SK-N-SH (cell line): ENCODE measurements at regions not wholly inside any gene's neighbourhood (a gene's known extent, or its start where the extent isn't known, plus 50 kb on each side); places are given as distances from the start of the nearest gene placed in this dataset.

ENCODE experiments used
- CTCF ChIA-PET: fragments of 300-600, 350-600 bp; formaldehyde crosslinking; extraction: SDS; loops from one replicate; lab custom pipeline; 2021; lab: Yijun Ruan, JAX
- POLR2A ChIA-PET: fragments of 350-600 bp; sonication (Branson Sonifier 250); formaldehyde crosslinking; extraction: SDS; loops from one replicate; lab custom pipeline; 2020; ENCODE audit warnings: antibody characterized with exemption, inconsistent platforms; lab: Yijun Ruan, JAX
- DNase-seq: peaks from one replicate; pipeline ENCODE4 v3.0.0; 2012
- H2AFZ ChIP-seq: fragments of 200-600 bp; sonication (generic); 2 replicates; pipeline ENCODE4 v1.8.1; 2016; ENCODE audit warnings: antibody characterized with exemption, mild to moderate bottlenecking, low read depth
- H3F3A ChIP-seq: fragments of 200-600 bp; sonication (generic); replicated peaks from 2 replicates; pipeline ENCODE3; 2016; ENCODE audit warnings: antibody characterized with exemption, mild to moderate bottlenecking; ENCODE audit not compliant: insufficient read depth
- H3K27ac ChIP-seq, 2 experiments: fragments of 200-500 bp in 1 of 2; fragments of 200-600 bp in 1 of 2; sonication (Bioruptor generic) in 1 of 2; sonication (generic), shearing (Covaris generic) in 1 of 2; 2 replicates each; pipeline versions ENCODE4 v1.5.1 to v1.6.1; 2014 to 2016; ENCODE audit warnings: low read depth in 2 of 2, inconsistent platforms in 1 of 2, low read length in 1 of 2, mild to moderate bottlenecking in 1 of 2, mixed read lengths in 1 of 2
- H3K27me3 ChIP-seq: fragments of 200-600 bp; sonication (generic), shearing (Covaris generic); 2 replicates; pipeline ENCODE4 v1.6.1; 2016; ENCODE audit warnings: mixed run types; ENCODE audit not compliant: insufficient read depth
- H3K36me3 ChIP-seq, 2 experiments: fragments of 200-500 bp in 1 of 2; fragments of 200-600 bp in 1 of 2; sonication (Bioruptor generic) in 1 of 2; sonication (generic) in 1 of 2; replicated peaks in 1 of 2; 2 replicates each; pipeline versions ENCODE3 to v1.5.1; 2014 to 2016; ENCODE audit warnings: low read length in 1 of 2, mild to moderate bottlenecking in 1 of 2; ENCODE audit not compliant: insufficient read depth in 2 of 2, control insufficient read depth in 1 of 2
- H3K4me1 ChIP-seq, 2 experiments: fragments of 200-500 bp in 1 of 2; fragments of 200-600 bp in 1 of 2; sonication (Bioruptor generic) in 1 of 2; sonication (generic), shearing (Covaris generic) in 1 of 2; 2 replicates each; pipeline versions ENCODE4 v1.5.1 to v1.6.1; 2014 to 2016; ENCODE audit warnings: low read depth in 1 of 2, low read length in 1 of 2, mixed run types in 1 of 2; ENCODE audit not compliant: insufficient read depth in 2 of 2, control insufficient read depth in 1 of 2
- H3K4me2 ChIP-seq: fragments of 200-600 bp; sonication (generic), shearing (Covaris generic); 2 replicates; pipeline ENCODE4 v1.6.1; 2017; ENCODE audit warnings: mixed run types
- H3K4me3 ChIP-seq, 2 experiments: fragments of 200-500 bp in 1 of 2; fragments of 200-600 bp in 1 of 2; sonication (Bioruptor generic) in 1 of 2; sonication (generic), shearing (Covaris generic) in 1 of 2; 2 replicates each; pipeline versions ENCODE4 v1.5.1 to v1.8.1; 2014 to 2016; ENCODE audit warnings: low read depth in 2 of 2, inconsistent platforms in 1 of 2, low read length in 1 of 2, mild to moderate bottlenecking in 1 of 2, mixed read lengths in 1 of 2, moderate library complexity in 1 of 2
- H3K79me2 ChIP-seq: fragments of 200-600 bp; sonication (generic); 2 replicates; pipeline ENCODE4 v1.8.1; 2017; ENCODE audit warnings: mild to moderate bottlenecking; ENCODE audit not compliant: insufficient read depth
- H3K9ac ChIP-seq: fragments of 200-600 bp; sonication (generic); 2 replicates; pipeline ENCODE4 v1.6.1; 2017; ENCODE audit warnings: mixed run types
- H3K9me2 ChIP-seq: fragments of 200-600 bp; sonication (generic); 2 replicates; pipeline ENCODE4 v1.6.1; 2017; ENCODE audit warnings: mixed run types
- H3K9me3 ChIP-seq: fragments of 200-600 bp; sonication (generic); 2 replicates; pipeline ENCODE4 v1.6.1; 2017; ENCODE audit warnings: mixed run types, mild to moderate bottlenecking, moderate library complexity
- H4K20me1 ChIP-seq: fragments of 200-600 bp; sonication (generic); 2 replicates; pipeline ENCODE4 v1.6.1; 2017; ENCODE audit warnings: mild to moderate bottlenecking, mixed run types; ENCODE audit not compliant: insufficient read depth
- ELF1 ChIP-seq: IDR thresholded peaks from 2 replicates; pipeline ENCODE4 v1.4.0; 2012
- EP300 ChIP-seq, 2 experiments: IDR thresholded peaks; 2 replicates each; pipeline versions ENCODE4 v1.4.0 to v1.6.1; 2012; ENCODE audit warnings: borderline replicate concordance in 1 of 2, low read depth in 1 of 2, low read length in 1 of 2
- EZH2phosphoT487 ChIP-seq: fragments of 200-600 bp; sonication (generic); IDR thresholded peaks from 2 replicates; pipeline ENCODE4 v1.6.1; 2017; ENCODE audit warnings: low read depth, mixed run types, mild to moderate bottlenecking, antibody characterized with exemption, moderate library complexity, borderline replicate concordance
- FOSL2 ChIP-seq: IDR thresholded peaks from 2 replicates; pipeline ENCODE4 v1.4.0; 2012; ENCODE audit warnings: low read depth, mild to moderate bottlenecking, moderate library complexity, borderline replicate concordance
- GABPA ChIP-seq: IDR thresholded peaks from 2 replicates; pipeline ENCODE4 v1.4.0; 2012; ENCODE audit warnings: low read depth, mild to moderate bottlenecking
- GATA2 ChIP-seq: sonication (generic); formaldehyde crosslinking; IDR thresholded peaks from 2 replicates; pipeline ENCODE4 v1.5.0; 2020; ENCODE audit warnings: mild to moderate bottlenecking, missing genetic modification reagents
- NRF1 ChIP-seq: IDR thresholded peaks from 2 replicates; pipeline ENCODE4 v1.6.1; 2012; ENCODE audit warnings: low read depth, mild to moderate bottlenecking, low read length
- RCOR1 ChIP-seq: fragments of 150-350 bp; IDR thresholded peaks from 2 replicates; pipeline ENCODE4 v1.6.1; 2017; ENCODE audit warnings: antibody characterized with exemption, low read length
- RFX5 ChIP-seq: IDR thresholded peaks from 2 replicates; pipeline ENCODE4 v1.6.1; 2012; ENCODE audit warnings: mild to moderate bottlenecking, improper control_type of control experiment, low read length
- RXRA ChIP-seq: IDR thresholded peaks from 2 replicates; pipeline ENCODE4 v1.4.0; 2012; ENCODE audit warnings: low read depth, mild to moderate bottlenecking, borderline replicate concordance
- SMC3 ChIP-seq: IDR thresholded peaks from 2 replicates; pipeline ENCODE4 v1.6.1; 2012; ENCODE audit warnings: low read depth, low read length, improper control_type of control experiment
- TAF1 ChIP-seq: IDR thresholded peaks from 2 replicates; pipeline ENCODE4 v1.6.1; 2012; ENCODE audit warnings: low read depth, mild to moderate bottlenecking, low read length, moderate library complexity, borderline replicate concordance
- WGBS: methylation state at CpG from one replicate; pipeline ENCODE4 v1.1.6; 2017; ENCODE audit warnings: low lambda C conversion rate; 5-methylcytosine and 5-hydroxymethylcytosine counted together
- TF ChIP-seq, protein P1 (sequence below): fragments of 150-350 bp; IDR thresholded peaks from 2 replicates; pipeline ENCODE4 v1.6.1; 2017; ENCODE audit warnings: antibody characterized with exemption, low read length, low read depth, borderline replicate concordance

DNA sequence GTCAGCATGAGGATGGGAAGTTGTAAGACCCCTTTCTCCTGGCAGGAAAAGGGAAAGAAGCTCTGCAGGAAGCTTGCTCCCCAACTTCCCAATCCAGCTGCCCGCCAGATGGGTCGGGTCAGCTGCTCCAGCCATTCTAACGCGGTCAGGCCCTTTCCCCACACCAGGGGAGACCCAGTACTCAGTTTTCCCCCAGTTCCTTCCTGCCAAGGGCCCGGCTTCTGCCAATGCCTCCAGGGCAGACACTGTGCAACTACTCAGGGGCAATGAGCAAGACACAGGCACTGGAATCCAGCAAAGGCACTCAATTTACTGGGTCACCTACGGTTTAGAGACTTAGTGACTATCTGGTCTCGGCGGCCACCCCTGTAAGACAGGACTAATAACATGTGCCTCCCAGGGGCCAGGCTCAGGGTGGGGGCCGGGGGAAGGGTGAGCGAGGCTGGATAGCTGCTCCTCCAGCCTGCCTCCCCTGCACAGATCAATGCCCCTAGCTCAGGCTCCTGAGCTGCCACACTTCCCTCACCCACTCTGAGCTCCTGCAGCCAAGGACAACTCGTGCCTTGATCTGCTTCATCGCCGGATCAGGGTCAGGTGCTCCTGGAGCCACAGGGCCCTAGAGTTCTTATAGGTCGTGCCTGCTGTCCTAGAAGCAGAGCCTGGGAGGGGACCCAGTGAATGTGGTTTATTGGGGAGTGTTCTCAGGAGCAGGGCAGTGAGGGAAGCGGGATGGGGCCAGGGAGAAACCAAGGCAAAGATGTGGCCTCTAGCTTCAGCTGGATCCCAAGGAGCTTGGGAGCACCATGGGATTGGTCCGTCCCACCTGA lies 171.1 kb downstream of the ZFP36L2 start:
- 91% methylated on average over 13 of the region's 16 CpGs for WGBS

GRCh38 chr2:43054367-43054766 lies 172.0 kb downstream of the ZFP36L2 start:
- Histone ChIP-seq H4K20me1 (no peaks in the 10 kb centered on the region), H3K4me1 (peaks cover 42 to 66% of the 10 kb centered on the region in 2 experiments), H2AFZ (no peak overlapping the region), H3K27ac (no peak overlapping the region), H3K79me2 (no peaks in the 10 kb centered on the region), H3K9me3 (no peaks in the 10 kb centered on the region), H3K9me2 (no peaks in the 10 kb centered on the region), H3K27me3 (no peaks in the 10 kb centered on the region), H3K36me3 (no peaks in the 10 kb centered on the region), H3K4me3 (no peak overlapping the region), H3K9ac (no peak overlapping the region), H3K4me2 (no peak overlapping the region), H3F3A (peaks cover 18% of the 10 kb centered on the region)
- ChIA-PET POLR2A (interaction anchor here (1.0 kb wide), 1 partner anchor 244 kb away, joined by 3 read pairs; no protein-coding TSS in a partner anchor), CTCF (interaction anchor here (1.2 to 2.3 kb wide), 4 partner anchors 8 to 37 kb away, joined by 3 to 10 read pairs (median 4); no protein-coding TSS in a partner anchor)
- peak; percentile 80 for DNase-seq
- TF ChIP-seq SMC3 (no peak; the same call in 1 of the 2 replicates), GATA2 (CRISPR knock-in tag) (0 out of 2 replicates have a peak, but pooled peaks have one; percentile 5)
- 88% methylated on average over 6 of the region's 7 CpGs for WGBS

More for the DNA sequence above, 171.1 kb downstream of the ZFP36L2 start:
- H3F3A ChIP-seq: peaks cover 23% of the 10 kb centered on the region
- H3K4me1 ChIP-seq: peaks cover 42 to 69% of the 10 kb centered on the region in 2 experiments
- TF ChIP-seq, protein P1, sequence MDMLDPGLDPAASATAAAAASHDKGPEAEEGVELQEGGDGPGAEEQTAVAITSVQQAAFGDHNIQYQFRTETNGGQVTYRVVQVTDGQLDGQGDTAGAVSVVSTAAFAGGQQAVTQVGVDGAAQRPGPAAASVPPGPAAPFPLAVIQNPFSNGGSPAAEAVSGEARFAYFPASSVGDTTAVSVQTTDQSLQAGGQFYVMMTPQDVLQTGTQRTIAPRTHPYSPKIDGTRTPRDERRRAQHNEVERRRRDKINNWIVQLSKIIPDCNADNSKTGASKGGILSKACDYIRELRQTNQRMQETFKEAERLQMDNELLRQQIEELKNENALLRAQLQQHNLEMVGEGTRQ: no peak
- no peak for TF ChIP-seq EZH2phosphoT487
- no peak for TF ChIP-seq RFX5
- TF ChIP-seq FOSL2: no peak
- TF ChIP-seq EP300 (IDR thresholded peaks at IDR 0.05; ENCODE audit: borderline replicate concordance in 1 of 2, low read depth in 1 of 2, low read length in 1 of 2): no peak
- no peak for TF ChIP-seq NRF1
- no peak for TF ChIP-seq ELF1
- no peak for TF ChIP-seq RCOR1
- no peak for TF ChIP-seq GABPA
- TF ChIP-seq TAF1: no peak
- TF ChIP-seq RXRA: no peak
- CTCF ChIA-PET: interaction anchor here (0.6 to 2.3 kb wide), 9 partner anchors 9 to 172 kb away, joined by 3 to 10 read pairs (median 3); no protein-coding TSS in a partner anchor
- H3K9ac ChIP-seq: no peak overlapping the region
- H2AFZ ChIP-seq: no peak overlapping the region
- H3K36me3 ChIP-seq: no peaks in the 10 kb centered on the region
- H3K9me3 ChIP-seq: no peaks in the 10 kb centered on the region
- no peaks in the 10 kb centered on the region for H3K9me2 ChIP-seq
- no peaks in the 10 kb centered on the region for H3K27me3 ChIP-seq
- H4K20me1 ChIP-seq: no peaks in the 10 kb centered on the region
- H3K4me3 ChIP-seq: no peak overlapping the region
- H3K4me2 ChIP-seq: no peak overlapping the region
- no peak overlapping the region for H3K27ac ChIP-seq
- POLR2A ChIA-PET: interaction anchor here (1.1 kb wide), 1 partner anchor 18 kb away, joined by 3 read pairs; no protein-coding TSS in a partner anchor
- no peaks in the 10 kb centered on the region for H3K79me2 ChIP-seq
- DNase-seq: no peak
